Adrenal gland (tissue), 9 donors: ENCODE measurements at regions not wholly inside any gene's neighbourhood (a gene's known extent, or its start where the extent isn't known, plus 50 kb on each side); places are given as distances from the start of the nearest gene placed in this dataset.

Experiments used
- DNase-seq, 7 donors: peaks; one replicate each; pipeline ENCODE4 v3.0.0-alpha.2; 2019 to 2020
- H3K27ac ChIP-seq, 5 donors: fragments of 200-600 bp; sonication (generic) in 4 of 5; 1 replicate in 3 of 5; 2 replicates in 2 of 5; pipeline versions ENCODE4 v1.5.1 to v1.8.0; 2016 to 2020; ENCODE audit warnings: mild to moderate bottlenecking in 1 of 5
- H3K27me3 ChIP-seq: fragments of 200-600 bp; 2 replicates; pipeline ENCODE4 v1.8.0; 2021
- H3K36me3 ChIP-seq, 2 donors: fragments of 200-600 bp; replicated peaks in 1 of 2; 1 replicate in 1 of 2; 2 replicates in 1 of 2; pipeline versions ENCODE4 v1.5.1 to v1.8.0; 2018 to 2022
- H3K4me1 ChIP-seq, 2 donors: fragments of 200-600 bp; replicated peaks in 1 of 2; 1 replicate in 1 of 2; 2 replicates in 1 of 2; pipeline versions ENCODE4 v1.5.1 to v1.8.0; 2018 to 2021
- H3K4me3 ChIP-seq, 4 donors: fragments of 200-600 bp; sonication (generic) in 3 of 4; one replicate each; pipeline ENCODE4 v1.5.1; 2016 to 2018
- H3K9me3 ChIP-seq, 3 donors: fragments of 200-600 bp; sonication (generic) in 1 of 3; replicated peaks in 1 of 3; 1 replicate in 2 of 3; 2 replicates in 1 of 3; pipeline versions ENCODE4 v1.5.1 to v1.8.0; 2016 to 2021
- CTCF ChIP-seq, 6 experiments: fragments of 450-650 bp in 4 of 6; fragments of 200-600 bp in 2 of 6; sonication (generic) in 1 of 6; IDR thresholded peaks; 1 replicate in 5 of 6; 2 replicates in 1 of 6; pipeline versions ENCODE4 v1.5.1 to v1.8.0; 2016 to 2021; ENCODE audit warnings: antibody characterized with exemption in 6 of 6, mild to moderate bottlenecking in 2 of 6, moderate library complexity in 1 of 6
- POLR2A ChIP-seq, 2 donors: fragments of 450-650 bp; IDR thresholded peaks; one replicate each; pipeline ENCODE4 v1.6.1; 2017; ENCODE audit warnings: antibody characterized with exemption in 2 of 2, mild to moderate bottlenecking in 2 of 2, moderate library complexity in 1 of 2
- WGBS, 4 donors: extraction: QIAGEN DNeasy Blood & Tissue Kit in 2 of 4; methylation state at CpG; one replicate each; pipeline versions ENCODE4 v1.1.5 to v1.1.7; 2013 to 2017; 5-methylcytosine and 5-hydroxymethylcytosine counted together
- intact Hi-C, 2 donors: fragments of 100-400 bp; cut with DNase I; formaldehyde crosslinking; loops; one replicate each; pipeline versions ENCODE4 v1.14.1 to v1.15.0; 2022 to 2023
- donor health status: healthy with polysubstance abuse.
- donor health status: Bipolar disorder and iron deficiency.
- donor health status: DM: yes; HTN: yes; CAD: no.
- donor health status: DM: no; HTN: no; CAD: no.
- donor health status: DM: no; HTN: no; CAD: no.

GRCh38 chr1:233478611-233479010, 135.3 kb upstream of the KCNK1 start:
- 78 to 86% (median 82%) methylated on average over 2 of the region's 2 CpGs for WGBS, 4 donors
- Histone ChIP-seq H3K4me1 (no peaks in the 10 kb centered on the region), H3K4me3 (no peak overlapping the region), H3K36me3 (no peaks in the 10 kb centered on the region), H3K27me3 (no peaks in the 10 kb centered on the region), H3K9me3 (no peaks in the 10 kb centered on the region), H3K27ac (no peak overlapping the region)
- TF ChIP-seq POLR2A (IDR thresholded peaks at IDR 0.05) (no peak), CTCF (IDR thresholded peaks at IDR 0.05) (no peak)
- DNase-seq, result no peak
- intact Hi-C loops, result no loop called here

GRCh38 chr1:233479110-233479890, 134.6 kb upstream of the KCNK1 start:
- Histone ChIP-seq H3K27me3 (no peaks in the 10 kb centered on the region), H3K9me3 (no peaks in the 10 kb centered on the region), H3K4me1 (no peaks in the 10 kb centered on the region), H3K4me3 (no peak overlapping the region), H3K36me3 (no peaks in the 10 kb centered on the region), H3K27ac (no peak overlapping the region)
- 62 to 73% (median 72%) methylated on average over 4 of the region's 4 CpGs for WGBS, 4 donors
- TF ChIP-seq POLR2A (IDR thresholded peaks at IDR 0.05) (no peak), CTCF (IDR thresholded peaks at IDR 0.05) (no peak)
- intact Hi-C loops, result no loop called here
- no peak for DNase-seq

GRCh38 chr1:233480198-233480597, 133.7 kb upstream of the KCNK1 start:
- no peak for DNase-seq

GRCh38 chr1:233482388-233482787, 131.5 kb upstream of the KCNK1 start:
- Histone ChIP-seq H3K27ac (no peak overlapping the region), H3K4me1 (no peaks in the 10 kb centered on the region), H3K36me3 (no peaks in the 10 kb centered on the region), H3K27me3 (no peaks in the 10 kb centered on the region), H3K4me3 (no peak overlapping the region), H3K9me3 (no peaks in the 10 kb centered on the region)
- DNase-seq, result no peak
- 85 to 95% (median 92%) methylated on average over 2 to 3 of the region's 3 CpGs for WGBS, 4 donors
- no peak for TF ChIP-seq CTCF (IDR thresholded peaks at IDR 0.05)
- TF ChIP-seq POLR2A (IDR thresholded peaks at IDR 0.05), result no peak
- intact Hi-C loops, result no loop called here

More at GRCh38 chr1:233480198-233480597, 133.7 kb upstream of the KCNK1 start:
- TF ChIP-seq POLR2A (IDR thresholded peaks at IDR 0.05) (no peak), CTCF (IDR thresholded peaks at IDR 0.05) (no peak)
- Histone ChIP-seq H3K9me3 (no peaks in the 10 kb centered on the region), H3K27ac (no peak overlapping the region), H3K27me3 (no peaks in the 10 kb centered on the region), H3K4me1 (no peaks in the 10 kb centered on the region), H3K4me3 (no peak overlapping the region), H3K36me3 (no peaks in the 10 kb centered on the region)
- intact Hi-C loops, result no loop called here
- 79 to 86% (median 82%) methylated on average over 7 of the region's 7 CpGs for WGBS, 4 donors
